HL-60/S4 (cell line): ENCODE measurements at regions not wholly inside any gene's neighbourhood (a gene's known extent, or its start where the extent isn't known, plus 50 kb on each side); places are given as distances from the start of the nearest gene placed in this dataset.

Source experiments
- in situ Hi-C: fragments of 300-500 bp; cut with MboI; formaldehyde crosslinking; loops from 2 replicates; pipeline ENCODE4 v1.14.3; 2022; ENCODE audit warnings: low sequenced_read_pairs

- in situ Hi-C loops: loop anchor here (10.0 kb wide), 1 partner anchor 206 kb away; no protein-coding TSS in a partner anchor
Measured at GRCh38 chr11:12058425-12059115, 50.1 kb upstream of the DKK3 start.

- in situ Hi-C loops: loop anchor here (10.0 kb wide), 1 partner anchor 206 kb away; no protein-coding TSS in a partner anchor
Measured at GRCh38 chr11:12059144-12059543, 50.7 kb upstream of the DKK3 start.

DNA sequence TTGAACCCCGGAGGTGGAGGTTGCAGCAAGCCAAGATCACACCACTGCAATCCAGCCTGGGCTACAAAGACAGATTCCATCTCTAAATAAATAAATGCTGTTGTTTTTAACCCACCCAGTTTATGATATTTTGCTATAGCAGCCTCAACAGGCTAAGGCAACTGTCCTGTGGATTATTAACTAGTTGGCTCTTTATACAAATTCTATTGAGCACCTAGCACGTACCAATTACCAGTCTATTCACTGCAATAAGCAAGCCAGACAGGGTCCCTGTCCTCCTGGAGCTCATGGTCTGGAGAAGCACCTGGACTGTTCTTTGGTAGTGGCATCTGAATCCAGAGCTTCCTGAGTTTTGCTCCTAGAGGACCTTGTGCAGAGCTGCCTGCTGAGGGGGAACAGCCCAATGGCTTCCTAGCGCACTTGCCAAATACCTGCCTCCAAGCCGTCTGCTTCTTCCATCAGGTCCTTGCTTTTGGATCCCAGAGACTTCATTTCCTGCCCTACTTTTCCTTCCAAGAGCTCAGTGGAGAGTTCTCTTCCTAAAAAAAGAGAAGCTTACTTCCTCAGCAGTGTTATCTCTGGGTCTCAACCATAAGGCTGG lies 49.9 kb upstream of the MICAL2 start:
- in situ Hi-C loops: no loop called here
